ENCODE measurements at regions not wholly inside any gene's neighbourhood (a gene's known extent, or its start where the extent isn't known, plus 50 kb on each side); places are given as distances from the start of the nearest gene placed in this dataset.

DNA sequence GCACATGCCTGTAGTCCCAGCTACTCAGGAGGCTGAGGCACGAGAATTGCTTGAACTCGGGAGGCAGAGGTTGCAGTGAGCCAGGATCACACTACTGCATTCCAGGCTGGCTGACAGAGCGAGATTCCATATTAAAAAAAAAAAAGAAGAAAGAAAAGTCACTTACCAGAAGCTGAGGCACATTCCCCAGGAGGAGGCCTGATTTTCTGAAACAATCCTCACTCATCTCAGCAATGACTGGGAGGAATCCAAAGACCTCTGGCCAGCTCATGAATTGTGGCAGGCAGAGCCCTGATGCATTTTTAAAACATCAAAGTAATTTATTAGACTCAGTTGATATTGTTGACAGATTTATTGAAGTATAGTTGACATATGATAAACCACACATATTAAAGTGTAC is 206.3 kb downstream of the FOXO1 start:
- no peak for DNase-seq (ENCODE audit: low read depth in 2 of 3, low spot score in 2 of 3)

- DNase-seq (ENCODE audit: low read depth in 2 of 3, low spot score in 2 of 3), result no peak
These were observed 202.0 kb downstream of the FOXO1 start for GRCh38 chr13:40464337-40465014.

GRCh38 chr13:40465015-40465390 is 201.4 kb downstream of the FOXO1 start:
- DNase-seq (ENCODE audit: low read depth in 2 of 3, low spot score in 2 of 3), result no peak

- no peak for DNase-seq (ENCODE audit: low read depth in 2 of 3, low spot score in 2 of 3)
These were observed 200.2 kb downstream of the FOXO1 start for GRCh38 chr13:40466272-40466671.

- no peak for DNase-seq (ENCODE audit: low read depth in 2 of 3, low spot score in 2 of 3)
These were observed 198.1 kb downstream of the FOXO1 start for GRCh38 chr13:40468227-40468838.

GRCh38 chr13:40469581-40470310 is 196.7 kb downstream of the FOXO1 start:
- DNase-seq (ENCODE audit: low read depth in 2 of 3, low spot score in 2 of 3), result no peak

- no peak for DNase-seq (ENCODE audit: low read depth in 2 of 3, low spot score in 2 of 3)
These were observed 195.8 kb downstream of the FOXO1 start for GRCh38 chr13:40470660-40471059.

- DNase-seq (ENCODE audit: low read depth in 2 of 3, low spot score in 2 of 3), result no peak
These were observed 195.4 kb downstream of the FOXO1 start for GRCh38 chr13:40471076-40471475.

DNA sequence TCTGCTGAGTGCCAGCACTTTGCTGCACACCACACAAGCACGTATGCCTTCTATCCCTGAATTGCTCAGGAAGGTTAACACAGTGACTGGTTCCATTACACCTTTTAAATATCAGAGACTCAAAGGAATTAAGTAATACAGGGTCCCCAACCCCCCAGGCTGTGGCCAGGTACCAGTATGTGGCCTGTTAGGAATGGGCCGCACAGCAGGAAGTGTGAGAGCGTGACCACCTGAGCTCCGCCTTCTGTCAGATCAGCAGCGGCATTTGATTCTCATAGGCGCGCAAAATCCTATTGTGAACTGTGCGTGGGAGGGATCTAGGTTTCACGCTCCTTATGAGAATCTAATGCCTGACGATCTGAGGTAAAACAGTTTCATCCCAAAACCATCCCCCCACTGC is 194.5 kb downstream of the FOXO1 start:
- no peak for DNase-seq (ENCODE audit: low read depth in 2 of 3, low spot score in 2 of 3)

- no peak for DNase-seq (ENCODE audit: low read depth in 2 of 3, low spot score in 2 of 3)
These were observed 193.8 kb downstream of the FOXO1 start for GRCh38 chr13:40472427-40473220.

DNA sequence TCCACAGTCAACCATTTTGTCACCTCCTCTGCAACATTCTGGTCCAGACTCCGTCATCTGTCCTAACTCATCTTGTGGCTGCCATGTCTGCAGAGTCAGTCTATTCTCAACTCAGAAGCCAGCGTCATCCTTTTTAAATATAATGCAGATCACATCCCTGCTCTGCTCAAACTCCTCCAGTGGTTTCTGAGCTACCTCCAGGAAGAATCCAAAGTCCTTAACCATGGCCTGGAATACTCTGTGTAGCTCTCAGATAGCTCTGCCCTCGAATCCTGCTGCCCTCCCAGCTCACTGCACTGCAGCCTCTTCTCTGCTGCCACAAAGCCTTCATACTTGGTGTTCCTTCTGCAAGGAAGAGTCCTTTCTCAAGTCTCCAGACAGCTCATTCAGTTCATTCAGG is 190.8 kb downstream of the FOXO1 start:
- DNase-seq (ENCODE audit: low read depth in 2 of 3, low spot score in 2 of 3), result no peak

DNA sequence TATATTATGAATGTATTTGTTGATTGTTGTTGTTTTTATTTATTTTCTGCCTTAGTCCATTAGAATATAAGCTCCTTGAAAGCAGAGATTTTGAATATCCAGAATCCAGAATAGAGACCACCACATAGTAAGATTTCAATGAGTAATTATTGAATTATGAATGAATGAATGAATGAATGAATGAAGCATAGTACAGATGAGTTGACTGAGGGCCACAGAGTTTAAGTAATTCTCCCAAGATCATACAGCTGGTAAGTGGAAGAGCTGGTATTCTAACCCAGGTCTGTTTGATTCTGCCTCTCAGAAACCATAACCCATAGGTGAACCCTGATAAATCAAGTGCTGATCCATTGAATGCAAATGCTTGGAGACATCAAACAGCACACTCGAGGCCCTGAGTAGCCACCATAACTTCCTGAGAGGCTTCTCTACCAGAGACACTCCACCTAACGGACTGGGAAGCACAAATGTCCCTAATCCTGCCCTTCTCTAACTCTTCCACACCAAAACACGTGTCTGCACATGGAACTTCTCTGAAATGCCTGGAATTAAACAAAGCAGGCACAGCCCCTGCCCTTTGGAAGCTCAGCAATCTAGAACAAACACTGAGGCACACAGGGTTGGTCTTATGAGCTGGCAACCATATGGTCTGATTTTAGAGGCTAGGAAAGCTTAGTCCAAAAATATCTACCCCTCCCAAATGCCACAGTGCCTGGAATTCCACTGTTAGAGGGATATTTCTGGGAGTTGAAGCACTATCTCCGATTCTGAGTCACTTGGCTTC is 190.1 kb downstream of the FOXO1 start:
- no peak for DNase-seq (ENCODE audit: low read depth in 2 of 3, low spot score in 2 of 3)

DNA sequence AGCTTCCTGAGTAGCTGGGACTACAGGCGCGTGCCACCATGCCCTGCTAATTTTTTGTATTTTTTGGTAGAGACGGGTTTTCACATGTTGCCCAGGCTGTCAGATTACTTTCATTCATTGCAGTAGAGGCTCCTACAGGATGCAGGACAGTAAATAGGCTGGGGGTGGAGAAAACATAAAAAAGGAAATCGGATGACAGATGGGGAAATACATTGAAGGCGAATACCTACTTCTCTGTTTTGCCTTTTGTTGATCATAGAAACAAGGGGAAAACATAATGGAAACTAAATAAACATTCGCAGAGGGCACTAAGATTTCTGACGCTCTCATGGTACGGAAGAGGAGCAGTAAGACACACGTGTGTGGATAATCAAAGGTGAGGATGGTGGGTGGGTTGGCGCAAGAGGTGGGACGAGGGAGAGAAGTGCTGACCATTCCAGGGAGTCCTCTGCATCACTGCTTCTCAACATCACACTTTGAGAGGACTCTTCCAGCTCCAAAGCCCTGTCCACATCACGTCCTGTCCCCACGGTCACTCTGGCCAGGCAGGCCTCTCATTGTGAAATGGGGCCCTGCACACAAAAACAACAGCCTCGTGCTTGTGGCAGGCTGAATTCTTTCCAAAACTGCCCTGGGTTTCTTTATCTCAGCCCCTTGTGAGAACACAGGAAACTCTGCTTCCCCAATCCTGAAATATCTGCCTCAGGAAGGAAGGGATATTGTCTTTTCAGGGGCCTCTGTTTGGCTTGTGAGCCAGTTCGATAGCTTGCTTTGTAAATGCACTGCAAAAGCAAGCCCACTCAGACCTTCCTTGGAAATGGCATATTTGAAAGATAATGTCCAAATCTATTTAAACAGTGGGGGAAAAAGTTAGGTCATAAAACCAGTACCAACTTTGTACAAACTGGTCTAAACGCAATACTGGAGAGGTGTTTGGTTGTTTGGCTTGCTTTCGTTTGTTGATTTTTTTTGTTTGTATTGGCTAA is 188.5 kb downstream of the FOXO1 start:
- no peak for DNase-seq (ENCODE audit: low read depth in 2 of 3, low spot score in 2 of 3)

DNA sequence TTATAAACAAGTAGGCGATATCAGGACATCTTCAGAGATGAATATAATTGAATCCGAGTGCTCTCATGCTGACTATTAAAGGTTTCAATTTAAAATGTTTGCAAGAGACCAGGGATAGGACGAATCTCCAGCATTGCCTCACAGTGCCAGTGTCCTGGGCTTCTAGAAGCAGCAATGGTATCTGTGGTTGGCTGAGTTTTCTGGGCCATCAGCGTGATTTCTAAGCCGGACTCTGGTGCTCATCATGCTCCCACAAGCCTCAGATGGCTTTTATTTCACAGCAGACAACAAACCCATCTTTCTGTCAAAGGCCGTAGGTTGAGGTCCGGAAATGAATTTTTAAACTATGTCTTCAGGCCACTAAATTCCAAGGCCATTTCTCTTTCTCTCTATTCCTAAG is 187.7 kb downstream of the FOXO1 start:
- no peak for DNase-seq (ENCODE audit: low read depth in 2 of 3, low spot score in 2 of 3)

- no peak for DNase-seq (ENCODE audit: low read depth in 2 of 3, low spot score in 2 of 3)
These were observed 187.1 kb downstream of the FOXO1 start for GRCh38 chr13:40479196-40479845.

GRCh38 chr13:40480012-40480914 is 186.2 kb downstream of the FOXO1 start:
- DNase-seq (ENCODE audit: low read depth in 2 of 3, low spot score in 2 of 3), result no peak

GRCh38 chr13:40480915-40481516 is 185.4 kb downstream of the FOXO1 start:
- DNase-seq (ENCODE audit: low read depth in 2 of 3, low spot score in 2 of 3), result no peak

- no peak for DNase-seq (ENCODE audit: low read depth in 2 of 3, low spot score in 2 of 3)
These were observed 182.8 kb downstream of the FOXO1 start for GRCh38 chr13:40483601-40484000.
